OCI-LY3 (cell line): ENCODE measurements at regions not wholly inside any gene's neighbourhood (a gene's known extent, or its start where the extent isn't known, plus 50 kb on each side); places are given as distances from the start of the nearest gene placed in this dataset.

ENCODE experiments used
- H2AFZ ChIP-seq: fragments of 200-600, 300-600 bp; shearing (Covaris generic); 2 replicates; pipeline ENCODE4 v1.6.0; 2014; ENCODE audit warnings: antibody characterized with exemption, low read depth, low read length
- H3K27ac ChIP-seq: fragments of 200-600, 300-600 bp; sonication (generic); 2 replicates; pipeline ENCODE4 v1.5.1; 2014; ENCODE audit warnings: mild to moderate bottlenecking, low read length, moderate library complexity, mixed read lengths
- H3K27me3 ChIP-seq: fragments of 200-600, 300-600 bp; sonication (generic); 2 replicates; pipeline ENCODE4 v1.6.1; 2014; ENCODE audit warnings: low read depth, low read length, mixed read lengths
- H3K36me3 ChIP-seq: fragments of 200-600, 300-600 bp; sonication (generic); replicated peaks from 2 replicates; pipeline ENCODE3; 2014; ENCODE audit warnings: low read depth, low read length, mixed read lengths
- H3K4me1 ChIP-seq: fragments of 300-600, 200-600 bp; sonication (generic); 2 replicates; pipeline ENCODE4 v1.6.1; 2014; ENCODE audit warnings: low read length, mixed read lengths
- H3K4me2 ChIP-seq: fragments of 200-600, 300-600 bp; sonication (generic); 2 replicates; pipeline ENCODE4 v1.6.1; 2014; ENCODE audit warnings: low read length, mixed read lengths
- H3K4me3 ChIP-seq: fragments of 300-600, 200-600 bp; sonication (generic); 2 replicates; pipeline ENCODE4 v1.5.1; 2014; ENCODE audit warnings: antibody characterized with exemption, mild to moderate bottlenecking, low read length, moderate library complexity
- H3K79me2 ChIP-seq: fragments of 300-600, 200-600 bp; shearing (Covaris generic); 2 replicates; pipeline ENCODE4 v1.6.1; 2014; ENCODE audit warnings: mild to moderate bottlenecking, low read length, mixed read lengths
- H3K9ac ChIP-seq: fragments of 300-600, 200-600 bp; shearing (Covaris generic); 2 replicates; pipeline ENCODE4 v1.6.0; 2014; ENCODE audit warnings: mild to moderate bottlenecking, low read length, moderate library complexity
- H3K9me3 ChIP-seq: fragments of 200-600, 300-600 bp; shearing (Covaris generic); 2 replicates; pipeline ENCODE4 v1.6.1; 2014; ENCODE audit warnings: low read length, mixed read lengths; ENCODE audit not compliant: insufficient read depth
- H4K20me1 ChIP-seq: fragments of 200-600, 300-600 bp; sonication (generic); 2 replicates; pipeline ENCODE4 v1.6.1; 2016; ENCODE audit warnings: low read length, mixed read lengths; ENCODE audit not compliant: insufficient read depth
- CTCF ChIP-seq: fragments of 200-600, 300-600 bp; sonication (generic); IDR thresholded peaks from 2 replicates; pipeline ENCODE4 v1.5.1; 2014; ENCODE audit warnings: antibody characterized with exemption, low read length, low read depth
- EZH2phosphoT487 ChIP-seq: fragments of 200-600 bp; shearing (Covaris generic); IDR thresholded peaks from 2 replicates; pipeline ENCODE4 v1.6.1; 2018; ENCODE audit warnings: antibody characterized with exemption, mixed run types, low read depth

DNA sequence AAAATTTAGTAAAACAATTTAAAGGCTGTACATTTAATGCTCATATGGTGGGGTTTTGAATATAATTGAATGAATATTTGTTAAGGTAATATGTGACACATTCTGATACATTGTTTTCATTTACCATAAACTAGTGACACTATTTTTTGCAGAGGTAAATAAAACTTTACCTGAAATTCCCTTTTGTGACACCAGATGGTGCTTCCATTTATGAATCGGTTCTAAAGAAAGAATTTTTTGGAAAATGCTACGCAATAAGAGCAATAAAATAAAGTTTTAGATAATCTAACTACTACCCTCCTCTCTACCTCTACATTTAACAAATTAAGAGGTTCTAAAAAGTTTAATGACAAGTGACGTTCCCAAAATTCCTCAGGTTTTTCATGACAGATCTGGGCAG, 448.9 kb downstream of the MAGEB5 start:
- no peak overlapping the region for H3K4me3 ChIP-seq
- TF ChIP-seq EZH2phosphoT487 (no peak), CTCF (no peak; the same call in 1 of the 2 replicates)
- H2AFZ ChIP-seq: no peak overlapping the region
- no peaks in the 10 kb centered on the region for H4K20me1 ChIP-seq
- H3K27ac ChIP-seq: no peak overlapping the region
- H3K9ac ChIP-seq: no peak overlapping the region
- H3K36me3 ChIP-seq: no peaks in the 10 kb centered on the region
- H3K4me1 ChIP-seq: no peaks in the 10 kb centered on the region
- H3K4me2 ChIP-seq: no peak overlapping the region
- H3K79me2 ChIP-seq: no peaks in the 10 kb centered on the region
- H3K9me3 ChIP-seq: no peaks in the 10 kb centered on the region
- no peaks in the 10 kb centered on the region for H3K27me3 ChIP-seq

DNA sequence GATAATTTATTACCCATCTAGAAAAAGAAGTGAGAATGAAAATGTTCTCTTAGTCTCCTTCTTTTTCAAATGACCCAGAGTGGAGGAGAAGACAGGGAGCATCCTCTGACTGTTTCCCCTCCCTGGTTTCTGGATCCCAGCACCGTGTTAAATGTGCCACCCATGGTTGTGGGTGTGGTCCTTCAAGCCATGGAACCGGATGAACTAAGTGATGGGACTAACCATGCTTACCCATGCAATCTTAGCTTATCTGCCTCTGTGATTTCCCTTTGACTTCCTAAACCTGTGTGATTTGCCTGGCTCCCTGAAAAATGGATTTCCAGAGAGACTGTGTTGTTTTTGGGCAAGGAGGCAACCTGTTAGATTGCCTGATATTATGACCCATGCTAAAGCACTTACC, 437.1 kb downstream of the MAGEB5 start:
- Histone ChIP-seq H3K4me2 (peak overlapping the region; percentile 46), H3K36me3 (no peaks in the 10 kb centered on the region), H3K79me2 (no peaks in the 10 kb centered on the region), H3K27ac (no peak overlapping the region), H3K27me3 (no peaks in the 10 kb centered on the region), H2AFZ (no peak overlapping the region; the same call in 1 of the 2 replicates), H4K20me1 (no peaks in the 10 kb centered on the region), H3K4me1 (no peaks in the 10 kb centered on the region), H3K9ac (no peak overlapping the region), H3K4me3 (0 out of 2 replicates have a peak overlapping the region, but pooled peaks have one; percentile 21), H3K9me3 (no peaks in the 10 kb centered on the region)
- TF ChIP-seq CTCF (no peak), EZH2phosphoT487 (no peak)

- no peaks in the 10 kb centered on the region for H3K9me3 ChIP-seq
- H2AFZ ChIP-seq: no peak overlapping the region
Measured at GRCh38 chrX:26651755-26652154, 435.8 kb downstream of the MAGEB5 start.

DNA sequence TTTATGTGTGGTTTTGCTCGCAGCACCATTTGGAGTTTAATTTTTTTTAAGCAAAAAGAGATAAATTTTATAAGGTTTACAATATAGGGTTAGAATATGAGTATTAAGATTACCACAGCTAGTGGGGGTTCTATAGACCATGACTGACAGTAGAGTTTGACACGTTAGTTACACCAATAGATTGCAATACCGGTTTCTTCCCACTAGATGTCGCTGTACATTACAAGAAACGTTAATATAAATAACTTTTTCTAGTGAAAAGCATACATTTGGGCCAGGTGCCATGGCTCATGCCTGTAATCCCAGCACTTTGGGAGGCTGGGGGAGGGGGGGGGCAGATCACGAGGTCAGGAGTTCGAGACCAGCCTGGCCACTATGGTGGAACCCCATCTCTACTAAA, 433.6 kb downstream of the MAGEB5 start:
- Histone ChIP-seq H3K79me2 (no peaks in the 10 kb centered on the region), H3K27ac (no peak overlapping the region), H3K36me3 (no peaks in the 10 kb centered on the region), H3K27me3 (no peaks in the 10 kb centered on the region), H2AFZ (no peak overlapping the region), H4K20me1 (no peaks in the 10 kb centered on the region), H3K9me3 (no peaks in the 10 kb centered on the region), H3K4me2 (no peak overlapping the region), H3K9ac (no peak overlapping the region), H3K4me1 (no peaks in the 10 kb centered on the region), H3K4me3 (no peak overlapping the region)
- peak; percentile 45 for TF ChIP-seq CTCF
- no peak for TF ChIP-seq EZH2phosphoT487

More at GRCh38 chrX:26651755-26652154, 435.8 kb downstream of the MAGEB5 start:
- no peak overlapping the region for H3K27ac ChIP-seq
- no peaks in the 10 kb centered on the region for H3K27me3 ChIP-seq
- no peaks in the 10 kb centered on the region for H3K79me2 ChIP-seq
- H3K4me2 ChIP-seq: no peak overlapping the region
- TF ChIP-seq CTCF (peak; percentile 52), EZH2phosphoT487 (no peak)
- no peak overlapping the region for H3K9ac ChIP-seq
- H3K4me1 ChIP-seq: no peaks in the 10 kb centered on the region
- H3K4me3 ChIP-seq: no peak overlapping the region
- H4K20me1 ChIP-seq: no peaks in the 10 kb centered on the region
- no peaks in the 10 kb centered on the region for H3K36me3 ChIP-seq
